ENCODE measurements at regions not wholly inside any gene's neighbourhood (a gene's known extent, or its start where the extent isn't known, plus 50 kb on each side); places are given as distances from the start of the nearest gene placed in this dataset.

- H3K4me3 ChIP-seq = no peak overlapping the region
- no peak for ATAC-seq
- no peaks in the 10 kb centered on the region for H3K4me1 ChIP-seq (ENCODE audit: control insufficient read depth, insufficient read depth, low read length)
- no peaks in the 10 kb centered on the region for H4K20me1 ChIP-seq (ENCODE audit: control insufficient read depth, insufficient read depth)
- H3K36me3 ChIP-seq (ENCODE audit: control insufficient read depth in 2 of 2, insufficient read depth in 2 of 2, low read length in 1 of 2) = no peaks in the 10 kb centered on the region
- H3K79me2 ChIP-seq (ENCODE audit: control insufficient read depth, insufficient read depth, low read length) = no peaks in the 10 kb centered on the region
- TF ChIP-seq PAX8 (IDR thresholded peaks at IDR 0.05) (no peak), NR2C1 (IDR thresholded peaks at IDR 0.05) (no peak), SRF (IDR thresholded peaks at IDR 0.05; ENCODE audit: low read depth in 2 of 2, low read length in 2 of 2) (no peak), BMI1 (IDR thresholded peaks at IDR 0.05; ENCODE audit: borderline replicate concordance) (no peak), NR2F1 (conservative IDR thresholded peaks at IDR 0.05) (no peak), BHLHE40 (IDR thresholded peaks at IDR 0.05; ENCODE audit: borderline replicate concordance in 1 of 2, low read depth in 2 of 2, low read length in 1 of 2) (no peak), IRF4 (IDR thresholded peaks at IDR 0.05; ENCODE audit: low read depth, low read length) (no peak)
- TF ChIP-seq, protein P1, sequence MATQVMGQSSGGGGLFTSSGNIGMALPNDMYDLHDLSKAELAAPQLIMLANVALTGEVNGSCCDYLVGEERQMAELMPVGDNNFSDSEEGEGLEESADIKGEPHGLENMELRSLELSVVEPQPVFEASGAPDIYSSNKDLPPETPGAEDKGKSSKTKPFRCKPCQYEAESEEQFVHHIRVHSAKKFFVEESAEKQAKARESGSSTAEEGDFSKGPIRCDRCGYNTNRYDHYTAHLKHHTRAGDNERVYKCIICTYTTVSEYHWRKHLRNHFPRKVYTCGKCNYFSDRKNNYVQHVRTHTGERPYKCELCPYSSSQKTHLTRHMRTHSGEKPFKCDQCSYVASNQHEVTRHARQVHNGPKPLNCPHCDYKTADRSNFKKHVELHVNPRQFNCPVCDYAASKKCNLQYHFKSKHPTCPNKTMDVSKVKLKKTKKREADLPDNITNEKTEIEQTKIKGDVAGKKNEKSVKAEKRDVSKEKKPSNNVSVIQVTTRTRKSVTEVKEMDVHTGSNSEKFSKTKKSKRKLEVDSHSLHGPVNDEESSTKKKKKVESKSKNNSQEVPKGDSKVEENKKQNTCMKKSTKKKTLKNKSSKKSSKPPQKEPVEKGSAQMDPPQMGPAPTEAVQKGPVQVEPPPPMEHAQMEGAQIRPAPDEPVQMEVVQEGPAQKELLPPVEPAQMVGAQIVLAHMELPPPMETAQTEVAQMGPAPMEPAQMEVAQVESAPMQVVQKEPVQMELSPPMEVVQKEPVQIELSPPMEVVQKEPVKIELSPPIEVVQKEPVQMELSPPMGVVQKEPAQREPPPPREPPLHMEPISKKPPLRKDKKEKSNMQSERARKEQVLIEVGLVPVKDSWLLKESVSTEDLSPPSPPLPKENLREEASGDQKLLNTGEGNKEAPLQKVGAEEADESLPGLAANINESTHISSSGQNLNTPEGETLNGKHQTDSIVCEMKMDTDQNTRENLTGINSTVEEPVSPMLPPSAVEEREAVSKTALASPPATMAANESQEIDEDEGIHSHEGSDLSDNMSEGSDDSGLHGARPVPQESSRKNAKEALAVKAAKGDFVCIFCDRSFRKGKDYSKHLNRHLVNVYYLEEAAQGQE (IDR thresholded peaks at IDR 0.05; ENCODE audit: low read depth, low read length) = no peak
- SMC1A ChIA-PET (ENCODE audit: uncharacterized antibody, unreplicated experiment) = interaction anchor here (0.9 to 1.3 kb wide), 2 partner anchors 10 to 16 kb away, joined by 3 to 4 read pairs; no protein-coding TSS in a partner anchor
- POLR2A ChIA-PET = no interaction called here
- CTCF ChIA-PET = interaction anchor here (1.1 to 1.2 kb wide), 2 partner anchors 11 to 22 kb away, joined by 4 read pairs; no protein-coding TSS in a partner anchor
- intact Hi-C loops (cut with micrococcal nuclease; ENCODE audit: unreplicated experiment) (no loop called here), in situ Hi-C loops (cut with MboI) (loop anchor here (10.0 kb wide), 1 partner anchor 950 kb away; no protein-coding TSS in a partner anchor)
- no peak overlapping the region for H3K9ac ChIP-seq (ENCODE audit: control insufficient read depth, insufficient read depth, low read length)
- FAIRE-seq = no peak
- H3K9me3 ChIP-seq (replicated peaks; ENCODE audit: control insufficient read depth, insufficient read depth, low read length) = no peaks in the 10 kb centered on the region
- 41% methylated on average over 2 of the region's 2 CpGs for WGBS (ENCODE audit: insufficient coverage, insufficient replicate concordance, low lambda C conversion rate, missing lambda C conversion rate)
- no TSS peak for BruUV-seq (replicated peaks)
- DNase-seq (ENCODE audit: low read depth, low spot score) = no peak
- H3K27ac ChIP-seq (ENCODE audit: control insufficient read depth, insufficient read depth) = no peak overlapping the region
- no peaks in the 10 kb centered on the region for H3K27me3 ChIP-seq (replicated peaks in 1 of 2; ENCODE audit: control insufficient read depth in 2 of 2, insufficient read depth in 2 of 2, low read length in 1 of 2)
- H2AFZ ChIP-seq (ENCODE audit: control insufficient read depth, low read depth, low read length) = no peak overlapping the region
- RAD21 ChIA-PET (ENCODE audit: unreplicated experiment) = no interaction called here
- no peak overlapping the region for H3K4me2 ChIP-seq (ENCODE audit: control insufficient read depth, insufficient read depth)
Observed at GRCh38 chr4:60195256-60195655, 1004.9 kb upstream of the ADGRL3 start.

All from GM12878 (cell line).